Mesenteric fat pad (tissue), 1 donor: ENCODE measurements at regions not wholly inside any gene's neighbourhood (a gene's known extent, or its start where the extent isn't known, plus 50 kb on each side); places are given as distances from the start of the nearest gene placed in this dataset.

Source experiments
- DNase-seq: peaks from one replicate; pipeline ENCODE4 v3.0.0-alpha.2; 2020; ENCODE audit warnings: low spot score
- donor health status: DM: yes; HTN: yes; CAD: no.

GRCh38 chr5:118692811-118693342 lies 295.5 kb downstream of the DTWD2 start:
- no peak for DNase-seq

- DNase-seq: no peak
Measured at GRCh38 chr5:118687661-118688621, 300.4 kb downstream of the DTWD2 start.

GRCh38 chr5:118687100-118687499 lies 301.2 kb downstream of the DTWD2 start:
- no peak for DNase-seq

GRCh38 chr5:118681655-118682054 lies 306.7 kb downstream of the DTWD2 start:
- no peak for DNase-seq

GRCh38 chr5:118679264-118679940 lies 308.9 kb downstream of the DTWD2 start:
- DNase-seq: no peak

GRCh38 chr5:118678746-118679145 lies 309.6 kb downstream of the DTWD2 start:
- no peak for DNase-seq

DNA sequence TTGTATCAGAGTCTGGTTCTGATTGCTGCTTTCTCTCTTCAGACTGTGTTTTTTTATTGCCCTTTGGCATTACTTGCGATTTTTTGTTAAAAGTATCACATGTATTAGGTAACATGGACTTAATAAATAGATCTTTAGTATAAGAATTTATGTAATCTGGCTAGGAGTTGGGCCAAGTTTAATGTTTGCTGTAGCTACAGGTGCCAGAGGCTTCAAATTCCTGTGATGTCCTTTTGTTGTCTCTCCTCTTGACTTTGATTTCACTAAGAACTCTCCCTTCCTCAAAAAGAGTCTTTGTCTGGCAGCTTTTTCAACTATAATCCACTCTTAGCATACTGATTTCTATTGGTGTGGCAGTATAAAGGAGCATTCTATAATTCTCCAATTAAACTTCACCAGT lies 313.1 kb downstream of the DTWD2 start:
- no peak for DNase-seq

DNA sequence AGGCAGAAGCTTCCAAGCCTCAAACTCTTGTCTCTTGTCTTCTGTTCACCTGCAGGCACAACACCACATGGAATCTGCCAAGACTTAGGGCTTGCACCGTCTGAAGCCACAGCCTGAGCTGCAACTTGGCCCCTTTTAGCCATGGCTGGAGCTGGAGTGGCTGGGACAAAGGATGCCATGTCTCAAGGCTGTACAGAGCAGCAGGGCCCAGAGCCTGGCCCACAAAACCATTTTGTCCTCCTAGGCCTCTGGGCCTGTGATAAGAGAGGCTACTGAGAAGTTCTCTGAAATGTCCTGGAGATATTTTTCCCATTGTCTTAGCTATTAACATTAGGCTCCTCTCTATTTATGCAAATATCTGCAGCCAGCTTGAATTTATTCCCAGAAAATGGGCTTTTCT lies 330.8 kb downstream of the DTWD2 start:
- DNase-seq: no peak

GRCh38 chr5:118653872-118654271 lies 334.5 kb downstream of the DTWD2 start:
- DNase-seq: no peak

GRCh38 chr5:118653183-118653582 lies 335.2 kb downstream of the DTWD2 start:
- no peak for DNase-seq

GRCh38 chr5:118651002-118651401 lies 337.3 kb downstream of the DTWD2 start:
- no peak for DNase-seq

- DNase-seq: no peak
Measured at GRCh38 chr5:118647587-118647986, 340.8 kb downstream of the DTWD2 start.

GRCh38 chr5:118646917-118647316 lies 341.4 kb downstream of the DTWD2 start:
- DNase-seq: no peak

- DNase-seq: no peak
Measured at GRCh38 chr5:118637947-118638670, 350.2 kb downstream of the DTWD2 start.

DNA sequence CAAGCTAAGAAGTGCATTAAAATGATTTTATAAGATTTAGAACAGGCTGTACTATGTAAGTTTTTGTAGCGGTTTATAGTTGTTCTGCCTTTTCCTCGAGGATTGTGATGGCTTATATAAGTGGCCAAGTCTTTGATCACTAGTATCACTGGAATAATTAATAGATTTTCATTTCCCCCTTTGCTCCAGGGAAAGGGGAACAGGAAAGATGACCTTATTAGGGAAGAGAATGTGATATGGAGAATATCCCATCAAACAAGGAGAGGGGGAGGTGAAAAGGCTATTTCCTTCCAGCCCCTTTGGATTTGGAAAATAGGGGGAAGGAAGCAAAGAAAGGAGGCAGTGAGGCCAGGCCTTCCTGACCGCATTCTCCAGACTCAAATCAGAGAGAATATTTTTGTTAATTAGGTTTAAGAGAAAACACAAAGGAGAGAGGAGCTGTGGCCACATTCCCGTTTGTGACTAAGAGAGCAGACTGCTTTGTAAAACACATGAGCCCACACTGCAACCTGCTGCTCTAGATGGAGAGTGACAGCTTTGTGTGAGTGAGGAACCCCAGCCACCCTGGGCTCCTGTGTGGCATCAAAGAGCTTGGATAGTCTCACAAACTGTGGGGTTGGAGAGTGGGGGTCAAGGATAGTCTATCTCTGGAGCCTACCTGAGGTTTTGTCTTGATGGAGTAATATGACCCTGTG lies 359.5 kb downstream of the DTWD2 start:
- no peak for DNase-seq

- no peak for DNase-seq
Measured at GRCh38 chr5:118620233-118620632, 368.1 kb downstream of the DTWD2 start.

- no peak for DNase-seq
Measured at GRCh38 chr5:118619823-118620222, 368.5 kb downstream of the DTWD2 start.

DNA sequence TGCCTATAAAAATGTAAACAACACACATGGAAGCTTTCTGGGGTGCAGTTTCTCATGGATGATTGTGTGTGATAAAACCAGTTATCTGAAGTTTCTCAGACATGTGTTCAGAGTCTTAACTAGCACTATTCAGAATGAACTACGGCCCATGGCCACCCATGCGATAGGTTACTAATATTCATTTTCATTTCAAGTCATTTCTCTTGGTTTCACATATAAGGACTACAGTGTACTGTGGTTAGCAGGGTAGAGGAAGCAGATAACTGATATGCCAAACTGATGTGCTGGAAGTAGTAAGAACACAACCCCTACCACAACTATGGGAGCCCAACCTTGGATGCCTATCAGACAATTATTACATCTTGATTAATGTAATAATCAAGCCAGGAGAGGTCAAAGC lies 372.1 kb downstream of the DTWD2 start:
- DNase-seq: no peak

GRCh38 chr5:118614731-118615456 lies 373.5 kb downstream of the DTWD2 start:
- no peak for DNase-seq

GRCh38 chr5:118611332-118611945 lies 376.9 kb downstream of the DTWD2 start:
- DNase-seq: no peak
